Stomach (tissue), 4 donors: ENCODE measurements at regions not wholly inside any gene's neighbourhood (a gene's known extent, or its start where the extent isn't known, plus 50 kb on each side); places are given as distances from the start of the nearest gene placed in this dataset.
"Not testable (repeated sequence)": the region's sequence is repeated elsewhere in the genome, so short reads cannot be mapped to it uniquely, and the experiment has no call there.

Experiments
- POLR2AphosphoS5 ChIP-seq, 3 donors: sonication (generic); formaldehyde crosslinking; IDR thresholded peaks; one replicate each; pipeline ENCODE4 v1.6.1; 2016; ENCODE audit warnings: antibody characterized with exemption in 3 of 3
- TF ChIP-seq, protein P1 (sequence below), 7 experiments: fragments of 450-650 bp in 4 of 7; fragments of 200-600 bp in 3 of 7; sonication (generic) in 3 of 7; IDR thresholded peaks; one replicate each; pipeline ENCODE4 v1.5.1; 2016 to 2019; ENCODE audit warnings: antibody characterized with exemption in 7 of 7, control low read depth in 2 of 7, mild to moderate bottlenecking in 1 of 7

DNA sequence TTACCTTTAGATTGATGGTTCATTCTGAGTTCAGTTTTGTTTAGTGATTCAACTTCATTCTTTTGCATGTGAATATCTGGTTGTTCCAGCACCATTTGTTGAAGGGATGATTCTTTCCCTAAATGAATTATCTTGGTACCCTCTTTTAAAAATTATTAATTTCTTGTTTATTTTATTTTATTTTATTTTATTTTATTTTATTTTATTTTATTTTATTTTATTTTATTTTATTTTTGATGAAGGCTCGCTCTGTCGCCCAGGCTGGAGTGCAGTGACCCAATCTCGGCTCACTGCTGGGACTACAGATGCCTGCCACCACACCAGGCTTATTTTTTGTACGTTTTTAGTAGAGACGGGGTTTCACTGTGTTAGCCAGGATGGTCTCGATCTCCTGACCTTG, 141.4 kb upstream of the S1PR3 start:
- TF ChIP-seq, protein P1, sequence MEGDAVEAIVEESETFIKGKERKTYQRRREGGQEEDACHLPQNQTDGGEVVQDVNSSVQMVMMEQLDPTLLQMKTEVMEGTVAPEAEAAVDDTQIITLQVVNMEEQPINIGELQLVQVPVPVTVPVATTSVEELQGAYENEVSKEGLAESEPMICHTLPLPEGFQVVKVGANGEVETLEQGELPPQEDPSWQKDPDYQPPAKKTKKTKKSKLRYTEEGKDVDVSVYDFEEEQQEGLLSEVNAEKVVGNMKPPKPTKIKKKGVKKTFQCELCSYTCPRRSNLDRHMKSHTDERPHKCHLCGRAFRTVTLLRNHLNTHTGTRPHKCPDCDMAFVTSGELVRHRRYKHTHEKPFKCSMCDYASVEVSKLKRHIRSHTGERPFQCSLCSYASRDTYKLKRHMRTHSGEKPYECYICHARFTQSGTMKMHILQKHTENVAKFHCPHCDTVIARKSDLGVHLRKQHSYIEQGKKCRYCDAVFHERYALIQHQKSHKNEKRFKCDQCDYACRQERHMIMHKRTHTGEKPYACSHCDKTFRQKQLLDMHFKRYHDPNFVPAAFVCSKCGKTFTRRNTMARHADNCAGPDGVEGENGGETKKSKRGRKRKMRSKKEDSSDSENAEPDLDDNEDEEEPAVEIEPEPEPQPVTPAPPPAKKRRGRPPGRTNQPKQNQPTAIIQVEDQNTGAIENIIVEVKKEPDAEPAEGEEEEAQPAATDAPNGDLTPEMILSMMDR (IDR thresholded peaks at IDR 0.05) = not testable (repeated sequence)
- not testable (repeated sequence) for TF ChIP-seq POLR2AphosphoS5 (IDR thresholded peaks at IDR 0.05)
